ENCODE measurements at regions not wholly inside any gene's neighbourhood (a gene's known extent, or its start where the extent isn't known, plus 50 kb on each side); places are given as distances from the start of the nearest gene placed in this dataset.
A peak's percentile ranks its signal among the peaks of the same experiment; 100 is the strongest.

DNA sequence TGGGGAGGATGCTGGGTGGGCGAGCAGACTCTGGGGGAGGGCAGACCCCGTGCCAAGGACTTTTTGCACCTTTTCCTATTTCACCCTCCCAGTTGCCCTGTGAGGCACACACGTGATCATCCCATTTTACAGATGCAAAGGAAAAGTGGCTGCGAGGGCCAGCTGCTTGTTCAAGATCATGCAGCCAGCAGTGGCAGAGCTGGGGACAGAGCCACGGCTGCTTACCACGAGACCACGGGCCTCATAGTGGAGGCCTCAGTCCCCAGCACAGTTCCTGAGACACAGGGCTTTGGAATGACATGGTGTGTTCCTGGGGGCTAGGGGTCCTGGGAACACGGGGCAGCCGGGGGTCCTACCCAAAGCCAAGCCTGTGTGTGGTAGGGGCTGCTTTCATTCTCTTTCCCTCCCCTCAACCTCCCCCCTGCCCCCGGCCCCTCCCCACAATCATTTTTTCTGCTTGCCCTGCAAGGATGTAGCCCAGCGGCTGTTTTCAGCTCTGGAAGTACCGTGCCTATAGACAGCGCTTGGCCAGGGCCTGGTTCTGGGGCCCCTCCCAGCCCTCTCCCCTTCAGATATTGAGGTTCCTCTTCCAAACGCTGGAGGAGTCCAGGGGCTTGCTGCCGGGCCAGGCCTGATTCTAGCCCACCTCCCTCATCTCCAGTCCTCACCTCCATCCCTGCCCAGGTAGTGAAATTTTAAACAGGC, 58.5 kb upstream of the IER5L start:
- intact Hi-C loops (cut with micrococcal nuclease), result no loop called here
- dilution Hi-C loops (cut with MboI; ENCODE audit: extremely low pct_ligation_motif_present, low sequenced_read_pairs), result no loop called here
- Histone ChIP-seq H3K4me1 (ENCODE audit: control insufficient read depth, extremely low read depth, insufficient read depth, low read length) (peaks cover 7% of the 10 kb centered on the region), H3K4me3 (replicated peaks in 1 of 3; ENCODE audit: insufficient read depth in 1 of 3, low read depth in 1 of 3, low read length in 3 of 3) (no peak overlapping the region), H3K9ac (replicated peaks; ENCODE audit: extremely low read depth, insufficient read depth, low read length) (no peak overlapping the region), H3K9me3 (replicated peaks; ENCODE audit: control insufficient read depth, insufficient read depth, low read length) (no peaks in the 10 kb centered on the region), H3K36me3 (ENCODE audit: control insufficient read depth in 2 of 2, extremely low read depth in 1 of 2, insufficient read depth in 2 of 2, low read length in 2 of 2) (no peaks in the 10 kb centered on the region), H3K27ac (ENCODE audit: insufficient read depth, low read depth, low read length) (no peak overlapping the region), H3K27me3 (ENCODE audit: control insufficient read depth in 2 of 2, insufficient read depth in 2 of 2, low read length in 2 of 2) (no peaks in the 10 kb centered on the region), H3K9me1 (replicated peaks; ENCODE audit: control insufficient read depth, extremely low read depth, insufficient read depth, low read length) (no peaks in the 10 kb centered on the region), H2AFZ (ENCODE audit: low read depth, low read length) (peak overlapping the region; percentile 93), H4K20me1 (replicated peaks; ENCODE audit: control insufficient read depth, extremely low read depth, insufficient read depth, low read length) (no peaks in the 10 kb centered on the region), H3K4me2 (ENCODE audit: insufficient read depth, low read length) (peak overlapping the region; percentile 80), H3K79me2 (ENCODE audit: control insufficient read depth, insufficient read depth, low read length) (no peaks in the 10 kb centered on the region)
- ChIA-PET POLR2A (no interaction called here), CTCF (interaction anchor here (0.7 to 2.1 kb wide), 3 partner anchors 10 to 105 kb away, joined by 3 to 8 read pairs (median 4); no protein-coding TSS in a partner anchor)
- DNase-seq (ENCODE audit: low read depth, low spot score) (no peak), FAIRE-seq (no peak)
- BruUV-seq (replicated peaks), result no TSS peak
- TF ChIP-seq, protein P1, sequence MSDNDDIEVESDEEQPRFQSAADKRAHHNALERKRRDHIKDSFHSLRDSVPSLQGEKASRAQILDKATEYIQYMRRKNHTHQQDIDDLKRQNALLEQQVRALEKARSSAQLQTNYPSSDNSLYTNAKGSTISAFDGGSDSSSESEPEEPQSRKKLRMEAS (IDR thresholded peaks at IDR 0.05; ENCODE audit: insufficient read depth, insufficient read length), result no peak
- TF ChIP-seq POLR2AphosphoS5 (IDR thresholded peaks at IDR 0.05; ENCODE audit: insufficient read depth, low read depth, low read length) (no peak), FOS (IDR thresholded peaks at IDR 0.05; ENCODE audit: borderline replicate concordance, insufficient read depth, low read length) (no peak), EZH2 (IDR thresholded peaks at IDR 0.05; ENCODE audit: borderline replicate concordance, low read depth, low read length, severe bottlenecking) (no peak), POLR2A (IDR thresholded peaks at IDR 0.05; ENCODE audit: low read depth, low read length) (no peak), GATA2 (IDR thresholded peaks at IDR 0.05; ENCODE audit: insufficient read depth, insufficient read length, low read depth, low read length) (no peak), MYC (IDR thresholded peaks at IDR 0.05; ENCODE audit: low read depth, low read length) (no peak)
- TF ChIP-seq, protein P2, sequence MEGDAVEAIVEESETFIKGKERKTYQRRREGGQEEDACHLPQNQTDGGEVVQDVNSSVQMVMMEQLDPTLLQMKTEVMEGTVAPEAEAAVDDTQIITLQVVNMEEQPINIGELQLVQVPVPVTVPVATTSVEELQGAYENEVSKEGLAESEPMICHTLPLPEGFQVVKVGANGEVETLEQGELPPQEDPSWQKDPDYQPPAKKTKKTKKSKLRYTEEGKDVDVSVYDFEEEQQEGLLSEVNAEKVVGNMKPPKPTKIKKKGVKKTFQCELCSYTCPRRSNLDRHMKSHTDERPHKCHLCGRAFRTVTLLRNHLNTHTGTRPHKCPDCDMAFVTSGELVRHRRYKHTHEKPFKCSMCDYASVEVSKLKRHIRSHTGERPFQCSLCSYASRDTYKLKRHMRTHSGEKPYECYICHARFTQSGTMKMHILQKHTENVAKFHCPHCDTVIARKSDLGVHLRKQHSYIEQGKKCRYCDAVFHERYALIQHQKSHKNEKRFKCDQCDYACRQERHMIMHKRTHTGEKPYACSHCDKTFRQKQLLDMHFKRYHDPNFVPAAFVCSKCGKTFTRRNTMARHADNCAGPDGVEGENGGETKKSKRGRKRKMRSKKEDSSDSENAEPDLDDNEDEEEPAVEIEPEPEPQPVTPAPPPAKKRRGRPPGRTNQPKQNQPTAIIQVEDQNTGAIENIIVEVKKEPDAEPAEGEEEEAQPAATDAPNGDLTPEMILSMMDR (IDR thresholded peaks at IDR 0.05; ENCODE audit: extremely low read depth in 1 of 2, insufficient read depth in 1 of 2, low read depth in 1 of 2, low read length in 2 of 2), result no peak

Measured in endothelial cell of umbilical vein (primary cell).